SKM-1 treated with dmso at 0.1 percent for 144 hours (cell line): ENCODE measurements at regions not wholly inside any gene's neighbourhood (a gene's known extent, or its start where the extent isn't known, plus 50 kb on each side); places are given as distances from the start of the nearest gene placed in this dataset.

Experiments
- DNase-seq: peaks from one replicate; lab custom pipeline; 2025; ENCODE audit not compliant: unreplicated experiment; lab: John Stamatoyannopoulos, UW

- DNase-seq = no peak
These were observed 151.6 kb upstream of the PTPRK start for GRCh38 chr6:128672023-128672422.

- no peak for DNase-seq
These were observed 147.0 kb upstream of the PTPRK start for GRCh38 chr6:128667339-128667858.

- DNase-seq = no peak
These were observed 146.0 kb upstream of the PTPRK start for GRCh38 chr6:128666405-128666804.

- DNase-seq = no peak
These were observed 142.8 kb upstream of the PTPRK start for GRCh38 chr6:128663238-128663637.

GRCh38 chr6:128659878-128660622, 139.7 kb upstream of the PTPRK start:
- DNase-seq = no peak

GRCh38 chr6:128659276-128659675, 138.9 kb upstream of the PTPRK start:
- DNase-seq = no peak

- no peak for DNase-seq
These were observed 136.8 kb upstream of the PTPRK start for GRCh38 chr6:128657181-128657580.

- no peak for DNase-seq
These were observed 135.6 kb upstream of the PTPRK start for GRCh38 chr6:128655978-128656498.

- no peak for DNase-seq
These were observed 127.7 kb upstream of the PTPRK start for GRCh38 chr6:128648022-128648598.

GRCh38 chr6:128642132-128642531, 121.7 kb upstream of the PTPRK start:
- DNase-seq = no peak

GRCh38 chr6:128641703-128642102, 121.3 kb upstream of the PTPRK start:
- DNase-seq = no peak

- DNase-seq = no peak
These were observed 118.4 kb upstream of the PTPRK start for GRCh38 chr6:128638817-128639216.

- DNase-seq = no peak
These were observed 114.8 kb upstream of the PTPRK start for GRCh38 chr6:128635219-128635618.

GRCh38 chr6:128632131-128632530, 111.7 kb upstream of the PTPRK start:
- no peak for DNase-seq

- no peak for DNase-seq
These were observed 110.6 kb upstream of the PTPRK start for GRCh38 chr6:128631031-128631430.

- no peak for DNase-seq
These were observed 109.8 kb upstream of the PTPRK start for GRCh38 chr6:128630213-128630612.

GRCh38 chr6:128617285-128617684, 96.9 kb upstream of the PTPRK start:
- no peak for DNase-seq

GRCh38 chr6:128616342-128616741, 95.9 kb upstream of the PTPRK start:
- DNase-seq = no peak

GRCh38 chr6:128606611-128607010, 86.2 kb upstream of the PTPRK start:
- no peak for DNase-seq

- no peak for DNase-seq
These were observed 85.6 kb upstream of the PTPRK start for GRCh38 chr6:128605961-128606360.

GRCh38 chr6:128601060-128601459, 80.7 kb upstream of the PTPRK start:
- DNase-seq = no peak

- no peak for DNase-seq
These were observed 80.1 kb upstream of the PTPRK start for GRCh38 chr6:128600397-128600951.
